Thymus (tissue), 11 donors: ENCODE measurements at regions not wholly inside any gene's neighbourhood (a gene's known extent, or its start where the extent isn't known, plus 50 kb on each side); places are given as distances from the start of the nearest gene placed in this dataset.

Source experiments
- DNase-seq, 9 donors: peaks; one replicate each; pipeline ENCODE4 v3.0.0-alpha.2; 2013; ENCODE audit warnings: low spot score in 9 of 9, low read depth in 6 of 9, missing footprints in 1 of 9
- H3K27ac ChIP-seq, 2 donors: one replicate each; pipeline ENCODE4 v1.5.1; 2013; ENCODE audit warnings: control low read depth in 1 of 2, low read depth in 1 of 2, low read length in 1 of 2, mild to moderate bottlenecking in 1 of 2, moderate library complexity in 1 of 2
- H3K27me3 ChIP-seq, 2 donors: one replicate each; pipeline ENCODE4 v1.5.1; 2013; ENCODE audit warnings: low read length in 1 of 2; ENCODE audit not compliant: control insufficient read depth in 2 of 2, insufficient read depth in 1 of 2
- H3K36me3 ChIP-seq, 2 donors: one replicate each; pipeline ENCODE4 v1.5.1; 2013; ENCODE audit warnings: low read length in 1 of 2, mild to moderate bottlenecking in 1 of 2, moderate library complexity in 1 of 2; ENCODE audit not compliant: control insufficient read depth in 2 of 2, insufficient read depth in 2 of 2
- H3K4me1 ChIP-seq, 2 donors: one replicate each; pipeline ENCODE4 v1.5.1; 2013; ENCODE audit warnings: low read length in 2 of 2; ENCODE audit not compliant: control insufficient read depth in 2 of 2, insufficient read depth in 2 of 2
- H3K4me3 ChIP-seq, 2 donors: one replicate each; pipeline ENCODE4 v1.5.1; 2013; ENCODE audit warnings: low read length in 2 of 2, control low read depth in 1 of 2, mild to moderate bottlenecking in 1 of 2
- H3K9me3 ChIP-seq, 2 donors: one replicate each; pipeline ENCODE4 v1.5.1; 2013; ENCODE audit warnings: low read length in 1 of 2, mild to moderate bottlenecking in 1 of 2; ENCODE audit not compliant: control insufficient read depth in 2 of 2, insufficient read depth in 1 of 2
- WGBS: extraction: QIAGEN DNeasy Blood & Tissue Kit; methylation state at CpG from one replicate; pipeline ENCODE4 v1.1.7; 2013; 5-methylcytosine and 5-hydroxymethylcytosine counted together
- donor health status: healthy.

GRCh38 chr16:85314512-85314971, 202.3 kb upstream of the CIBAR2 start:
- H3K4me1 ChIP-seq, result peaks cover 34 to 77% of the 10 kb centered on the region in 2 donors
- WGBS, result 27% methylated on average over 11 of the region's 11 CpGs
- peak overlapping the region; percentile 5 to 84 for H3K27ac ChIP-seq
- H3K4me3 ChIP-seq, result no peak overlapping the region
- peaks cover 0 to 14% of the 10 kb centered on the region in 2 donors for H3K27me3 ChIP-seq
- no peaks in the 10 kb centered on the region for H3K36me3 ChIP-seq
- peaks cover 0 to under 1% of the 10 kb centered on the region in 2 donors for H3K9me3 ChIP-seq
- peak in 2 of 9 donors; percentile 53 to 73 for DNase-seq

DNA sequence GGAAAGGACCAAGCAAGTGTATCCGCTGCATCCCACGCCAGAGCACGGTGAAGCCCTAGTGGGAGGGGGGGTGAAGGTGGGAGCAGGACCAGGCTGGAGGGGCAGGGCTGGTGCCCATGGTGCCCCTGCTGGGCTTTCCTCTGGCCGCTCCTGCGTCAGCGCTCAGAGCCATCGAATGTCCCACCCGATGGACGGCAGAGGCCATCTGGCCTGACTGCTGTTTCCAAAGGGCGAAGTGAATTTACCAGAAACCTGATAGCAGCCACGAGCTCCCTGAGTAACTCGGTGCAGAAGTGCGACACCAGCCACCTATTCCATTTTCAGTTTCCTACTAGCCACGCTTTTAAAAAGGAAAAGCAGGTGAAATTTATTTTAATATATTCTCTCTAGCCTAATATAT, 203.6 kb upstream of the CIBAR2 start:
- peaks cover 20 to 68% of the 10 kb centered on the region in 2 donors for H3K4me1 ChIP-seq
- 95% methylated on average over 14 of the region's 14 CpGs for WGBS
- DNase-seq, result no peak

GRCh38 chr16:85316321-85316919, 204.1 kb upstream of the CIBAR2 start:
- H3K36me3 ChIP-seq, result no peaks in the 10 kb centered on the region
- peaks cover 0 to 6% of the 10 kb centered on the region in 2 donors for H3K27me3 ChIP-seq
- peak in 1 of 9 donors; percentile 48 for DNase-seq
- WGBS, result 60% methylated on average over 19 of the region's 19 CpGs
- H3K4me1 ChIP-seq, result peaks cover 15 to 63% of the 10 kb centered on the region in 2 donors
- no peaks in the 10 kb centered on the region for H3K9me3 ChIP-seq
- no peak overlapping the region for H3K27ac ChIP-seq
- H3K4me3 ChIP-seq, result no peak overlapping the region

More for the DNA sequence above, 203.6 kb upstream of the CIBAR2 start:
- Histone ChIP-seq H3K4me3 (no peak overlapping the region), H3K9me3 (no peaks in the 10 kb centered on the region), H3K27ac (no peak overlapping the region), H3K27me3 (peaks cover 0 to 10% of the 10 kb centered on the region in 2 donors), H3K36me3 (no peaks in the 10 kb centered on the region)

GRCh38 chr16:85316944-85317343, 204.7 kb upstream of the CIBAR2 start:
- H3K4me3 ChIP-seq, result no peak overlapping the region
- peak in 1 of 9 donors; percentile 46 for DNase-seq
- peaks cover 0 to 3% of the 10 kb centered on the region in 2 donors for H3K27me3 ChIP-seq
- no peaks in the 10 kb centered on the region for H3K9me3 ChIP-seq
- 96% methylated on average over 9 of the region's 9 CpGs for WGBS
- no peak overlapping the region for H3K27ac ChIP-seq
- H3K36me3 ChIP-seq, result no peaks in the 10 kb centered on the region
- H3K4me1 ChIP-seq, result peaks cover 13 to 60% of the 10 kb centered on the region in 2 donors

GRCh38 chr16:85317704-85318103, 205.4 kb upstream of the CIBAR2 start:
- Histone ChIP-seq H3K27ac (no peak overlapping the region), H3K27me3 (peaks cover 0 to 3% of the 10 kb centered on the region in 2 donors), H3K4me3 (no peak overlapping the region), H3K4me1 (peaks cover 13 to 53% of the 10 kb centered on the region in 2 donors), H3K9me3 (no peaks in the 10 kb centered on the region), H3K36me3 (no peaks in the 10 kb centered on the region)
- WGBS, result 93% methylated on average over 12 of the region's 12 CpGs
- DNase-seq, result no peak

DNA sequence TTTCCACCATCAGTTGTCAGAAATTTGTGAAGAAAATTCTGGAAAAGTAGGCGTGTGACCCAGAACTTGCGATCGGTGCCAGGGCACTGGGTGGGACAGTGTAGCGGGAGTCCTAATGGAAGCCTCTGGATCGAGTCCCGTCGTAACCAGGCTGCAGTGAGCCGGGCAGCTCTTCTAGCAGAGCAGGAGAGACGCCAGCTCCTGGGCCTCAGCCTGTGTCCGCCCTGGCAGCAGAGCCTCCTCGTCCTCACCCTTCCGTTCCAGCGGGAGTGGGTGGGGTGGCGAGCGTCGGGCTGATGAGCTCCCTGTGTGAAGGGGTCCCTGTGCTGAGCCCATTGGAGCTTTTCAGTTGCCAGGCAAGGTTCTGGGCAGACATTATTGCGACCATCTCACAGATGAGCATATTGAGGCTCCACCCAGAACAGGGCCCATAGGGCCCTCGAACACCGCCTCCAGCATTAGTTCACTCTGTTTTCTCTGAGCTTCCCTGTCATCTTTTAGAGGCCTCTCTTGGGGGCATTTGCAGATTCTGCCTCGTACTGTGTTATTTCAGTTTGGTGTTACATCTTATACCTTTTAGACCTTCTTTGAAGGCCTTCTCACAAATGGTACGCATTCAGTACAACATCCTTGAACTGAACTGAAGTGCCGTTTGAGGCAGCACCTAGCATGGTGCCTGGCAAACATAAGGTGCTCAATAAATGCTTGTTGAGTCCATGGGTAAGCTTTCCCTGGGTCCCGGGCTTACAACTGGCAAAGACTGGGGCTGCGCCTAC, 207.1 kb upstream of the CIBAR2 start:
- Histone ChIP-seq H3K4me3 (no peak overlapping the region), H3K27me3 (no peaks in the 10 kb centered on the region), H3K27ac (no peak overlapping the region), H3K9me3 (no peaks in the 10 kb centered on the region), H3K36me3 (no peaks in the 10 kb centered on the region), H3K4me1 (peaks cover 4 to 39% of the 10 kb centered on the region in 2 donors)
- no peak for DNase-seq
- WGBS, result 99% methylated on average over 24 of the region's 24 CpGs

- no peaks in the 10 kb centered on the region for H3K36me3 ChIP-seq
- no peak overlapping the region for H3K27ac ChIP-seq
- no peaks in the 10 kb centered on the region for H3K9me3 ChIP-seq
- H3K4me1 ChIP-seq, result peaks cover 0 to 33% of the 10 kb centered on the region in 2 donors
- no peaks in the 10 kb centered on the region for H3K27me3 ChIP-seq
- WGBS, result 92% methylated on average over 19 of the region's 19 CpGs
- no peak for DNase-seq
- H3K4me3 ChIP-seq, result no peak overlapping the region
Measured at GRCh38 chr16:85319984-85320440, 207.7 kb upstream of the CIBAR2 start.

GRCh38 chr16:85320677-85321385, 208.6 kb upstream of the CIBAR2 start:
- no peaks in the 10 kb centered on the region for H3K27me3 ChIP-seq
- no peak for DNase-seq
- H3K4me3 ChIP-seq, result no peak overlapping the region
- no peaks in the 10 kb centered on the region for H3K9me3 ChIP-seq
- peaks cover 0 to 26% of the 10 kb centered on the region in 2 donors for H3K4me1 ChIP-seq
- H3K27ac ChIP-seq, result no peak overlapping the region
- H3K36me3 ChIP-seq, result no peaks in the 10 kb centered on the region
- WGBS, result 98% methylated on average over 11 of the region's 11 CpGs
